ENCODE measurements at regions not wholly inside any gene's neighbourhood (a gene's known extent, or its start where the extent isn't known, plus 50 kb on each side); places are given as distances from the start of the nearest gene placed in this dataset.
"Not testable (repeated sequence)": the region's sequence is repeated elsewhere in the genome, so short reads cannot be mapped to it uniquely, and the experiment has no call there.

GRCh38 chr6:836276-836853, 143.4 kb upstream of the EXOC2 start:
- no peak for DNase-seq

- DNase-seq = no peak
Observed at GRCh38 chr6:835476-836160, 142.7 kb upstream of the EXOC2 start.

GRCh38 chr6:834866-835265, 141.9 kb upstream of the EXOC2 start:
- DNase-seq = no peak

- no peak for DNase-seq
Observed at GRCh38 chr6:834190-834589, 141.3 kb upstream of the EXOC2 start.

- DNase-seq = not testable (repeated sequence)
Observed at GRCh38 chr6:832804-833203, 139.9 kb upstream of the EXOC2 start.

GRCh38 chr6:830667-831327, 137.9 kb upstream of the EXOC2 start:
- no peak for DNase-seq

- DNase-seq = no peak
Observed at GRCh38 chr6:829656-830055, 136.7 kb upstream of the EXOC2 start.

GRCh38 chr6:827431-827830, 134.5 kb upstream of the EXOC2 start:
- DNase-seq = no peak

- DNase-seq = no peak
Observed at GRCh38 chr6:819122-819521, 126.2 kb upstream of the EXOC2 start.

GRCh38 chr6:818196-818595, 125.3 kb upstream of the EXOC2 start:
- DNase-seq = no peak

GRCh38 chr6:816510-817084, 123.7 kb upstream of the EXOC2 start:
- no peak for DNase-seq

- DNase-seq = no peak
Observed at GRCh38 chr6:815348-815738, 122.4 kb upstream of the EXOC2 start.

GRCh38 chr6:814378-815347, 121.7 kb upstream of the EXOC2 start:
- no peak for DNase-seq

GRCh38 chr6:811831-812230, 118.9 kb upstream of the EXOC2 start:
- no peak for DNase-seq

GRCh38 chr6:811191-811590, 118.3 kb upstream of the EXOC2 start:
- no peak for DNase-seq

GRCh38 chr6:804771-805170, 111.8 kb upstream of the EXOC2 start:
- DNase-seq = no peak

GRCh38 chr6:804317-804716, 111.4 kb upstream of the EXOC2 start:
- DNase-seq = no peak

GRCh38 chr6:803191-803977, 110.4 kb upstream of the EXOC2 start:
- no peak for DNase-seq

- DNase-seq = no peak
Observed at GRCh38 chr6:802701-803100, 109.8 kb upstream of the EXOC2 start.

- not testable (repeated sequence) for DNase-seq
Observed at GRCh38 chr6:802223-802622, 109.3 kb upstream of the EXOC2 start.

- DNase-seq = no peak
Observed at GRCh38 chr6:799769-800168, 106.8 kb upstream of the EXOC2 start.
